ENCODE measurements at regions not wholly inside any gene's neighbourhood (a gene's known extent, or its start where the extent isn't known, plus 50 kb on each side); places are given as distances from the start of the nearest gene placed in this dataset.
A peak's percentile ranks its signal among the peaks of the same experiment; 100 is the strongest.

GRCh38 chr2:67954093-67954748 lies 108.6 kb downstream of the C1D start (continued):
- TF ChIP-seq ZBTB26 (CRISPR knock-in tag; IDR thresholded peaks at IDR 0.05; ENCODE audit: borderline replicate concordance) (peak; percentile 70; the same call in 1 of the 2 replicates), HNRNPLL (IDR thresholded peaks at IDR 0.05; ENCODE audit: low read depth, low read length, poor library complexity, severe bottlenecking) (no peak), ZNF740 (CRISPR knock-in tag; IDR thresholded peaks at IDR 0.05) (no peak), U2AF2 (IDR thresholded peaks at IDR 0.05; ENCODE audit: low read depth, low read length) (no peak), SIX4 (CRISPR knock-in tag; IDR thresholded peaks at IDR 0.05) (no peak), CEBPZ (IDR thresholded peaks at IDR 0.05; ENCODE audit: low read length) (no peak), ZNF546 (CRISPR knock-in tag; conservative IDR thresholded peaks at IDR 0.05) (no peak), GATAD1 (CRISPR knock-in tag; IDR thresholded peaks at IDR 0.05) (no peak), GABPA (IDR thresholded peaks at IDR 0.05; ENCODE audit: low read depth, low read length) (no peak), GABPA (CRISPR knock-in tag; IDR thresholded peaks at IDR 0.05; ENCODE audit: low read depth) (peak; percentile 33), REST (IDR thresholded peaks at IDR 0.05; ENCODE audit: borderline replicate concordance in 1 of 2, low read depth in 1 of 2, low read length in 2 of 2) (no peak), ERF (CRISPR knock-in tag; IDR thresholded peaks at IDR 0.05) (0 out of 2 replicates have a peak, but pooled peaks have one; percentile 16), TBX2 (CRISPR knock-in tag; IDR thresholded peaks at IDR 0.05; ENCODE audit: borderline replicate concordance) (peak; percentile 87; the same call in 1 of the 2 replicates), NFE2L2 (IDR thresholded peaks at IDR 0.05; ENCODE audit: low read length) (no peak), ZNF710 (CRISPR knock-in tag; IDR thresholded peaks at IDR 0.05; ENCODE audit: borderline replicate concordance) (no peak; the same call in 1 of the 2 replicates), HOXA3 (CRISPR knock-in tag; IDR thresholded peaks at IDR 0.05) (peak; percentile 78; the same call in 1 of the 2 replicates), ATF7-NPFF (CRISPR knock-in tag; IDR thresholded peaks at IDR 0.05; ENCODE audit: low read depth) (peak; percentile 58; the same call in 1 of the 2 replicates), THYN1 (CRISPR knock-in tag; IDR thresholded peaks at IDR 0.05; ENCODE audit: borderline replicate concordance, low read depth) (no peak), ZBTB7A (CRISPR knock-in tag; IDR thresholded peaks at IDR 0.05) (0 out of 2 replicates have a peak, but pooled peaks have one; percentile 21)
